GM13977 (cell line): ENCODE measurements at regions not wholly inside any gene's neighbourhood (a gene's known extent, or its start where the extent isn't known, plus 50 kb on each side); places are given as distances from the start of the nearest gene placed in this dataset.
"Not testable (repeated sequence)": the region's sequence is repeated elsewhere in the genome, so short reads cannot be mapped to it uniquely, and the experiment has no call there.

ENCODE experiments used
- DNase-seq: peaks from one replicate; pipeline ENCODE4 v3.0.0; 2012; ENCODE audit warnings: low spot score
- in situ Hi-C: fragments of 300-500 bp; cut with MboI; formaldehyde crosslinking; loops from one replicate; pipeline ENCODE4 v1.12.0; 2022; ENCODE audit warnings: low sequenced_read_pairs, low pct_unique_long_range_greater_than_20kb, mixed read lengths, inconsistent platforms; ENCODE audit not compliant: unreplicated experiment
- TF ChIP-seq, protein P1 (sequence below): IDR thresholded peaks from 2 replicates; pipeline ENCODE4 v1.5.1; 2012; ENCODE audit warnings: mild to moderate bottlenecking, control low read depth; ENCODE audit not compliant: insufficient read depth; ENCODE audit errors: extremely low read depth, missing control alignments

DNA sequence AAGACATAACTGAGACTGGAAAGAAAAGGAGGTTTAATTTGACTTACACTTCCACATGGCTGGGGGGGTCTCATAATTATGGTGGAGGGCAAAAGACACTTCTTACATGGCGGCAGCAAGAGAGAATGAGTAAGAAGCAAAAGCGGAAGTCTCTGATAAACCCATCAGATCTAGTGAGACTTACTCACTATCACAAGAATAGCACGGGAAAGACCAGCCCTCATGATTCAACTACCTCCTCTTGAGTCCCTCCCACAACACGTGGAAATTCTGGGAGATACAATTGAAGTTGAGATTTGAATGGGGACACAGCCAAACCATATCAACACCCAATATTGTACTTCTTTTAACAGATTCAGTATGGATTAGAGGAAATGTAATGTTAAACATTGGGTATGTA is 646.6 kb downstream of the ANKRD50 start:
- TF ChIP-seq, protein P1, sequence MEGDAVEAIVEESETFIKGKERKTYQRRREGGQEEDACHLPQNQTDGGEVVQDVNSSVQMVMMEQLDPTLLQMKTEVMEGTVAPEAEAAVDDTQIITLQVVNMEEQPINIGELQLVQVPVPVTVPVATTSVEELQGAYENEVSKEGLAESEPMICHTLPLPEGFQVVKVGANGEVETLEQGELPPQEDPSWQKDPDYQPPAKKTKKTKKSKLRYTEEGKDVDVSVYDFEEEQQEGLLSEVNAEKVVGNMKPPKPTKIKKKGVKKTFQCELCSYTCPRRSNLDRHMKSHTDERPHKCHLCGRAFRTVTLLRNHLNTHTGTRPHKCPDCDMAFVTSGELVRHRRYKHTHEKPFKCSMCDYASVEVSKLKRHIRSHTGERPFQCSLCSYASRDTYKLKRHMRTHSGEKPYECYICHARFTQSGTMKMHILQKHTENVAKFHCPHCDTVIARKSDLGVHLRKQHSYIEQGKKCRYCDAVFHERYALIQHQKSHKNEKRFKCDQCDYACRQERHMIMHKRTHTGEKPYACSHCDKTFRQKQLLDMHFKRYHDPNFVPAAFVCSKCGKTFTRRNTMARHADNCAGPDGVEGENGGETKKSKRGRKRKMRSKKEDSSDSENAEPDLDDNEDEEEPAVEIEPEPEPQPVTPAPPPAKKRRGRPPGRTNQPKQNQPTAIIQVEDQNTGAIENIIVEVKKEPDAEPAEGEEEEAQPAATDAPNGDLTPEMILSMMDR: no peak
- no peak for DNase-seq
- in situ Hi-C loops: no loop called here

- in situ Hi-C loops: no loop called here
- DNase-seq: no peak
- TF ChIP-seq, protein P1: no peak
These were observed 645.9 kb downstream of the ANKRD50 start for GRCh38 chr4:124066595-124066994.

DNA sequence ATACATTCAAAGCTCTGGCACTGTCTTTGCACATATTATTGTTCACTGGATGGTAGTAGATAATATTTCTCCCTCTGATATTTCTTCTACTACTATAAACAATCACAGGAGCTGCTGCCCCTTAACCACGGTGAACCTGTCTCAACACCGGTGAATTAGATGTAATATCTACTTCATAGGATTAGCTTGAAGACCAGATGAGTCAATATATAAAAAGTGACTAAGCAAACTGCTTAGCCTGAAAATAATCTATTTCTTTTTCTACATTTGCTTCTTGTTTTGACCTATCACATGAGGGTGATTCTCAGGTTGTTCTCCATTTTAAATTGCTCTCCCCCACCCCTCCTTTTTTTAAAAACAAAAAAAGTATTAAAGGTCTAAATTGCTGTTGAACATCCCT is 645.5 kb downstream of the ANKRD50 start:
- TF ChIP-seq, protein P1: no peak

DNA sequence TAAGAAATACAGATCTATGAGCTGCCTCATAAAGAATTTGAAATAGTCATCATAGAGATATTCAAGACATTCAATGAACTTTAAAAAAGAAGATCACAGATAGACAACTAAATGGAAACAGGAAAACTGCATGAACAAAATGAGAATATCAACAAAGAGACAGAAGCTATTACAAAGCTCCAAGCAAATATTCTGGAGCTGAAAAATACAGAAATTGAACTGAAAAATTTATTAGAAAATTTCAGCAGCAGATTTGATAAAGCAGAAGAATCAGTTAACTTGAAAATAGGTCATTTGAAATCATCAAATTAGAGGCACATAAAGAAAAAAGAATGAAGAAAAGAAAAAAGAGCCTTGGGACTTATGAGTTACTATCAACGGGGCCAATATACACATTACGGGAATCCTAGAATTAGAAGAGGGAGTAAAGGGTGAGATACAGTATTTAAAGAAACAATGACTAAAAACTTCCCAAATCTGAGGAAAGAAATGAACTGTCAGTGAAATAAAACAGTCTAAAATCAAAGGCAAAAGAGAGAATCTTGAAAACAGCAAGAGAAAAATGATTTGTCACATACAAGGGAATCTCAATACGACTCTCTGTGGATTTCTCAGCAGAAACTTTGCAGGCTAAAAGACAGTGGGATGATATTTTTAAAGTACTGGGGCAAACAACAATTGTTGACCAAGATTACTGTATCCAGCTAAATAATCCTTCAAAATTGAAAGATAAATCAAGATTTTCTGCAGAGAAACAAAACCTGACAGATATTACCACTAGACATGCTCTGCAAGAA is 641.6 kb downstream of the ANKRD50 start:
- TF ChIP-seq, protein P1: no peak
- no peak for DNase-seq
- in situ Hi-C loops: no loop called here

More for the DNA sequence above, 645.5 kb downstream of the ANKRD50 start:
- DNase-seq: no peak
- in situ Hi-C loops: no loop called here

- DNase-seq, in situ Hi-C loops: not testable (repeated sequence)
These were observed 637.3 kb downstream of the ANKRD50 start for GRCh38 chr4:124075276-124075675.

DNA sequence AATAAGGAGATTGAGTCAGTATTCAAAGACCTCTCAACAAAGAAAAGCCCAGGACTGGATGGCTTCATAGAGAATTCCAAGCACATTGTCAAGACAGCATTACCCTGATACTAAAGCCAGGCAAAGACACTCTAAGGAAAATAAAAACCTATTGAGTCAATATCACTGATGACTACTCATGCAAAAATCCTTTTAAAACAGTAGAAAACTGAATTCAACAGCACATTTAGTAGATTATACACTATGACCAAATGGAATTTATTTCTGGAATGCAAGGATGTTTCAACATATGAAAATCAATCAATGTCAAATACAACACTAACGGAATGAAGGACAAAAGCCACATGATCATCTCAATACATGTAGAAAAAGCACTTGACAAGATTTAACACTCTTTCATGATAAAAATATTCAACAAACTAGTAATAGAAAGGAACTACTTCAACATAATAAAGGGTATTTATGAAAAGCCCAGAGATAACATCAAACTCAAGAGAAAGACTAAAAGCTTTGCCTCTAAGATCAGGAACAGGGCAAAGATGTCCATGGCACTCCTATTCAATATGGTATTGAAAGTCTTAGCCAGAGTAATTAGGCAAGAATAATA is 633.3 kb downstream of the ANKRD50 start:
- in situ Hi-C loops: no loop called here
- DNase-seq: no peak

GRCh38 chr4:124083711-124084110 is 628.8 kb downstream of the ANKRD50 start:
- DNase-seq: no peak
- TF ChIP-seq, protein P1: no peak
- in situ Hi-C loops: no loop called here

More for the DNA sequence above, 633.3 kb downstream of the ANKRD50 start:
- TF ChIP-seq, protein P1: no peak
